Ureter (tissue), 1 donor: ENCODE measurements at regions not wholly inside any gene's neighbourhood (a gene's known extent, or its start where the extent isn't known, plus 50 kb on each side); places are given as distances from the start of the nearest gene placed in this dataset.

Experiments used
- DNase-seq: peaks from one replicate; pipeline ENCODE4 v3.0.0-alpha.2; 2020; ENCODE audit warnings: low spot score
- donor health status: DM: yes; HTN: yes; CAD: no.

DNA sequence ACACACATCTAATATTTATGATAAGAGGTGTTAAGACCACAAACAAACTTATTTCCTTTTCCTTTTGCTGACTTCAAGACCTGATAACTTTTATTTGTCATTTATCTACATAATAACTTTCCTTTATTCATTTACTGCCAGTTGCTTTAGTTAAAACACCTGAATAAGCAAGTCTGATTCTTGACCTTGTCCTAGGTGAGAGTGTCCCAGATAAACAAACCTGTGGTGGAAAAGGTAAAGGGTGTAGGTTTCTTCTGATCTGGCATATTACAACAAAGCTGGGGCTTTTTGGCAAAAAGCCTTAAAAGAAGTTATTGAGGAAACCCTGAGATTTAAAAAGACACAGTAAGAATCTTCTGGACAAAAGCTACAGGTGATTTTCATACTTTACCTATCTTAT is 191.5 kb downstream of the ZBBX start:
- DNase-seq: no peak

DNA sequence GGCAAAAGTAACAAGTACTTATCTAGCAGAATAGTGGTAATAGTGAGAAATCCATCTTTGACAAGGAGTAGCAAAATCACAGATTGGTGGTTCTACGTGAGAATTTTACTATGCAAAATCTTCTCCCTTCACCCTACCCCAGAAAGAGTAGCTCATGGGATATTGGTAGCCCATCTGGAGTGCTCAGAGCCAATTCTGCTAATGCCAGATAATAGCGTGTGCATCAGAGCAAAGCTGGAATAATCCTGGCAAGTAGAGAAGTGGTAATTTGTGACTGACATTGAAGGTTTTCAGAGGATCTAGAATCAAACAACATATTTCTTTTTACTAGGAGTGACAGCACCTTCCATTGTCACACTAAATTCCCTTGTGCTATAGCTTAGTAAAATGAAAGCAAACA is 192.9 kb downstream of the ZBBX start:
- no peak for DNase-seq

DNA sequence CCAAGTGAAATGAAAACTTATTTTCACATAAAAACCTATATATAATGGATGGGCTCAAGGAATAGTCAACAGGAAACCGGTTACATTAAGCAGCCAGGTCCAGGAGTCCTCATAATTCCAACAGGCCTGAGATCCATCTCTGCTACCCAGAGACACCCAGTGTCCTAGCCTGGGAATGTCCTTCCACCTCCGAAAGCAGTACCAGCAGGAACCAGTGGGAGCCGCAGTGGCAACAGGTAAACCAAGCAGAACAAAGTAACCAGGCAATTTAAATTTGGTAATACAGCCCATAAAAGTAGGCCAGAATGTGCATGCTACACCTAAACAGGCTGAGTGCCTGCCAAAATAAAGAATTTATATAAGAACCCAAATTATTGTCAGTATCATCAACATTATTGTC is 195.6 kb downstream of the ZBBX start:
- DNase-seq: no peak

DNA sequence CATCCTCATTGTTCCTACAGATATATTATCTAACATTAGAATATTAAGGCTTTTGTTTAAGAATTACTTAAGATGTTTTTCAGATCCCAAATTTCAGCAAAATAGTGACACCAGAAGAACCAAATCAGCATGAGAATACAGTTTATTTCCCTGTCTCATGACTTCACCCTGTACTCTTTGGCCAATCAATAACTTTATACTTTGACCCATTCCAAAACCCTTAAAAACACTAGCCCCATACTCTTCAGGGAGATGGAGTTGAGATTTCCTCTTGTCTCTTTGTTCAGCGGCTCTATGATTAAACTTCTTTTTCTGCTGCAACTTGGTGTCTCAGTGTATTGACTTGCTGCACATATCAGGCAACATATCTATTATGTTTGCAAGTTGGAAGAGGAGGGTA is 207.7 kb downstream of the ZBBX start:
- no peak for DNase-seq

DNA sequence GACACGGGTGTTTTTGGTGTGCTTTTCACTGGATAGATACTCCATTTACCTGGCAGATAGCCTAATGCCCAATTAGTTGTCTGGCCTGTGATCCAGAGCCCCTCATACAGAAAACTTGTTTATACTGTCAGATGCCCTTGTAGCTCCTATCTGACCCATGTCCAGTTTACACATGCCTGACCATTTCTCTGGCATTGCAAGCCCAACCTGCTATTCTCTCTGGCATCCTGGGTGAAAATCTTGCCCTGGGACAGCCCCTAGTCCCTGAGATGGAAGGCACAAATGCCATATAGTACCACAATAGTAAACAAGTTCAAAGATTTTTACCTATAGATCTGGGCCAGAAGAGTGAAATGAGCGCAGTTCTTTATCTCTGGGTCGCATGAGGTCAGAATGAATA is 212.6 kb downstream of the ZBBX start:
- no peak for DNase-seq

DNA sequence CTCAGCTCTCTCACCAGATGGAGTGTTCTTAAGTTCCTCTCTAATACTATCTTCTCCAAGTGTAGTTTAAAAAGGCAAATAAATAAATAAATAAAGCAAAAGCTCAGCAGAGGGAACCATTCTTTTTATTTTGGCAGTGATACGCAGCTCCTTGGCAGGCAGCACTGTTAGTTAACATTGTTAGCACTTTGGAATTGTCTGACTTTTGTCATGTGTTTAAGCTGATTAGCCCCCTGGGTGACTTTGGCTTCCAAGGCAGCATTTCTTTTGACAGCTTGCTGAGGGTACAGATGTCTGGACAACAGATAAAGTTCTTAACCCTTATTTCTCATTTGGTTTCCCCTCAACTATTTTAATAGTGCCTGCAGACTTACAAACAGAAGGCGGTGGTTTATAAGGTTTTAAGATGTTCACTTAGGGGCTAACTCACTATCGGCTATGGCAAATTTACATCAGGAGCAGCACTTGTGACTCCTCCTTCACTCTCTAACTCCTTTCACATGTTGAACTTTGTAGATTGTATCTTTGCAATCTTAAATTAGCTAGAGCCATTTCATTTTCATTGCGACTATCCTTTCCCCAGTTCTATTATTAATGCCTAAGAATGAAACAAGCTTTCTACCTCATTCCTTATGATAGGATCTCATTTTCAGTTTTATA is 213.4 kb downstream of the ZBBX start:
- no peak for DNase-seq

DNA sequence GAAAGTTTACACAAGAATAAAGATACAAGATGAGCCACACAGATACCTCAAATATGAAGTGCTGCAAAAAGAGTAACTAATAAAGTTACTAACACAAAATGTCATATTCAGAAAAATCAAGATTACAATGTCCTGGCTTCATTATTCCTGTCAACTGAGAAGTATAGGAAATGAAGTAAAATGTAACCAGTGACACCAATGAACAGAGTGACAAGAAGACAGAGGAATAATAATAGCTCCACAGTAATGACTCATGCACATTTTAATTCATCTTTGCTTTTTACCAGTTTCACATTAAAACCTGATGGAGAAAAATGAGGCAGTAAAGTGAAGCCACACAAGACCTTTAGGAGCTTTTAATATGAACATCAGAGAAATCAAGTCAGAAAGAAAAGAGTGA is 214.1 kb downstream of the ZBBX start:
- DNase-seq: no peak

DNA sequence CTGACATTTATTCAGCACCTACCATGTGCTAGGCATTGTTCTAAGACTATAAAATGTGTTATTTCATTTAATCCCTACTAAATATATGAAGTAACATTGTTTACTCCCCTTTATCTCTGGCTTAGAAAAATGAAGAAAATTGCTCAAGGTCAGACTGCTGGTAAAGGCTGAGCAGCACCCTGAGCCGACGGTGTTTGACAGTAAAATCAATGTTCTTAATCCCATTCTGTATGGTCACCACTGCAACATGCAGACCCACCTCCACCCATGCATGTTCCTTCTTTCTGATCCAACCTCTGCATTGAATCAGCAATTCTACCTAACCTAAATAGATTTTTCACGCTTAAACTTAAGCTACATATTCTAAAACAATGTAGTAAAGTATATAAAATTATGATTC is 216.5 kb downstream of the ZBBX start:
- DNase-seq: no peak

DNA sequence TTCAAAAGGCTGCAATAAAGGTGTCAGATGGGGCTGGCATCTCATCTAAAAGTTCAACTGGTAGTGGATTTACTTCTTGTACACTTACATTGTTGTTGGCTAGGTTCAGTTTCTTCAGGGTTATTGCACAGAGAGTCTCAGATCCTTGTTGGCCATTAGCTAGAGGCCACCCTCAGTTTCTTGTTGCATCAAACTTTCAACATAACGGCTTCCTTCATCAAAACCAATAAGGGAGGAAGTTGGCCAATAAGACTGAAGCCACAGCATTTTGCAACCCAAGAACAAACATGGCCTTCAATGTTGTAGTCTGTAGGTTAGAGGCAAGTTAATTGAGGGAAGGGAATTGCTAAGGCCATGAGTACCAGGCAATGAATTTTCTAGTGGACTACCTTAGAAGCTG is 218.0 kb downstream of the ZBBX start:
- no peak for DNase-seq

DNA sequence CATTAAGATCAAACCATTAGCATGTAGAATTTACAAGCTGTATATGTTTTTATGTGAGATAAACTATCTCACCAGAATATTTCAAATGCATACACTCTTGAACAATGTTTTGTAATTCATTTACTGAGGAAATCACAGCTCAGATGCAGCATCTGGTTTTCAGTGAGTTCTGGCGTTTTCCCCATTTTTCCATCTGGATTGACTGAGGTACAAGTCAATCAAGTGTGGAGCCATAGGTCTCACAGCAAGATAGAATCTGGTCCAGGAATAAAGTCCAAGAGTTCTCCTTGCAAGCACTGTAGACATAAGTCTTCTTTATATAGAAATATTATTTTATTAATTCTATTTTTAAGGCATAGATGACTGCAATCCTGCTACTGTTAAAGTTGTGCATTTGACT is 219.3 kb downstream of the ZBBX start:
- DNase-seq: no peak

DNA sequence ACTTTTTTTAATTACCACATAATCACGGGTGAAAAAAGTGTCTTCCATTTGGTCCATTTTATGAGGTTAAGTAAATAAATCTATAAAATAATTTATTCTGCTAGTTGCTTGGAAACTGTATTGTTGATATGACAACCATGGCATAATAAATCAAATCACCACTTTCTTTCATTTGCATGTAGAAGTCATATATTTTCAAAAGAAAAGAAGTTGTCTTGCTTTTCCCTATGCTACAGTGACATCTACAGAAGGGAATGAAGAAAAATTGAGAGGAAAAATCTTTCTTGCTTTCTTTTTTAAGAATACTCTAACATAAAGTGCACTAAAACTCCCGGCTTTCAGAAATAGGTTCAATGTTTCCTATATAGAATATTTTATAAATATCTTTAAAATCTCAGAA is 228.5 kb downstream of the ZBBX start:
- DNase-seq: no peak

DNA sequence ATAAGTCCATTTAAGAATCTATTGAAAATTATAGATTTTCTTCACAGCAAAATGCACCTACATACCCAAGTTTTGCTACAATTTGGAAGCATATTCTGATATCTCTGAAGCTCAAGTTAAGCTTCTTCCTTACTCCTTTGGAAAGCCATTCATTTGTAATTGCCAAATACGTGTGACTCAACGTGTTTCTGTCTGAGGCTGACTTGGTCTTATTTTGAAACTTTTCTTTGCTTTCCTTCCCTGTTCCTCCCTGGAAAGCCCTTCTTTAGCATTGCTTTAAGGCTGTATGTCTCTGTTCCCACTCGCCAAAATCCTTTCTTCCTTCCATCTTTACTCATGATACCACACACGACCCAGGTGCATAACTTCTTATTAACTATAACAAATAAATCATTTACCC is 232.0 kb downstream of the ZBBX start:
- no peak for DNase-seq

DNA sequence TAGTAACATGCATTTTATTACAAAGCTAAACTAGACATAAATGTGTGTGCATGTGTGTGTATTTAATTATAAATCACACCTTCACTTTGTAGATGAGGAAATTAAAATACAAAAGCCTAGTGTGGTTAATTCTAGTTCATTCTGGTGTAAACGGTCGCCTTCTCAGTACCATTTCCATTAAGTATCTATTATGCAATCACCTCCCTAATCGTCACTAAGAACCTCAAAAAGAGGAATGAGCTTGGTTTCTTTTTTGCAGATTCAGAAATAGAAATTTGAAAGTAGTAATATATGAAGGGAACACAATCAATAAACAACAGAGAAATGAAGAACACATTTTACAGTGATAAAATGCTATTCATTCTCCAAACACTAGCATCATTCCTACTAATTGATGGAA is 233.2 kb downstream of the ZBBX start:
- no peak for DNase-seq

DNA sequence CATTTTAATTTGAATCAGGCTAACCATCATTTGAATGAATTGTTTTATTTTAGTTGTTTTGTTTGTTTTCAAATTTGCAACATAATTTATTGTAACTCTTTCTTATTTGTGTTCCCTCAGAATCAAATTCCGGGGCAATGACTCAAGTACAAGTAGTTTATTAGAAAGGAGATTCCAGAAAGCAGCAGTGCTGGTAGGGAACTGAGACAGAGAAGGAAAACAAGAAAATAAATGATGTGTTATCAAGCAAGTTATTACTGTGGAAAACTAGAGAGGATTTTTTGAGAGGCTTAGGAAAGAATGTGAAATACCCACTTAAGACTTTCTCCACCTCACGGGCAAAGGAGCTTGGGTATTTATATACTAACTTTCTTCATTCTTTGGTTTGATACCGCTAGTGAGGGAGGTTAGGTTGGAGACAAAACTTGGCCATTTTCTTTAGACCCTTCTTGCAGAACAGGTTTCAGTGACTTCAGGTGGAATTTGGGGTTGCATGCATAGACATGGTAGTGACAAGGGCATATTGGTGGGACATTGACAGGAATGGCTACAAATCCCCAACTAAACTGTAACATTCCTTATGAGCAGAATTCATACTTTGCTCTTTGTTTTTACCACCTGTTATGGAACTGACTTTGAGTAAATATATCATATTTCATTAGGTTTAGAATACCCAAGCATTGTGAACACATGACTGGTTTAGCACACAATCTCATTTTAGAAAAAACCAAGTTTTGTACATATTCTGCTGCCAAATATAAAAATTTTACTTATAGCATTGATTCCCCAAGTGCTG is 254.3 kb downstream of the ZBBX start:
- DNase-seq: no peak

DNA sequence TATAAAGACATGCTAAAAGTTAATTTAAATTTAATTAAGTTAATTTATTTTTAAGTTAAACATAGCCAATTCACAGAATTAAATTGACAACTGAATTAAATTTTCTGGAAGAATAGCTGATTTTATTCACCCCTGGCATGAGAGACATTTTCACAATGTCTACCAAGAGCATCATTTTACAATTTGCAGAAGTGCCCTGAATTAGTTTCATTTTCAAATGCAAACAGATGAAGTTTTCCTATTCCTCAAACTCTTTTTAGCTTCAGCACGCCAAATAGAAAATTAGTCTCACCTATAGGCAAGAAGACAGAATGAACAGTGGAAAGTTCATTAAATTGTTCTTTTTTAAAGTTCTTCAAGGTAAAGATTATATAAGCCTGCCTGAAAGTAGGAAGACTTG is 259.3 kb downstream of the ZBBX start:
- no peak for DNase-seq

DNA sequence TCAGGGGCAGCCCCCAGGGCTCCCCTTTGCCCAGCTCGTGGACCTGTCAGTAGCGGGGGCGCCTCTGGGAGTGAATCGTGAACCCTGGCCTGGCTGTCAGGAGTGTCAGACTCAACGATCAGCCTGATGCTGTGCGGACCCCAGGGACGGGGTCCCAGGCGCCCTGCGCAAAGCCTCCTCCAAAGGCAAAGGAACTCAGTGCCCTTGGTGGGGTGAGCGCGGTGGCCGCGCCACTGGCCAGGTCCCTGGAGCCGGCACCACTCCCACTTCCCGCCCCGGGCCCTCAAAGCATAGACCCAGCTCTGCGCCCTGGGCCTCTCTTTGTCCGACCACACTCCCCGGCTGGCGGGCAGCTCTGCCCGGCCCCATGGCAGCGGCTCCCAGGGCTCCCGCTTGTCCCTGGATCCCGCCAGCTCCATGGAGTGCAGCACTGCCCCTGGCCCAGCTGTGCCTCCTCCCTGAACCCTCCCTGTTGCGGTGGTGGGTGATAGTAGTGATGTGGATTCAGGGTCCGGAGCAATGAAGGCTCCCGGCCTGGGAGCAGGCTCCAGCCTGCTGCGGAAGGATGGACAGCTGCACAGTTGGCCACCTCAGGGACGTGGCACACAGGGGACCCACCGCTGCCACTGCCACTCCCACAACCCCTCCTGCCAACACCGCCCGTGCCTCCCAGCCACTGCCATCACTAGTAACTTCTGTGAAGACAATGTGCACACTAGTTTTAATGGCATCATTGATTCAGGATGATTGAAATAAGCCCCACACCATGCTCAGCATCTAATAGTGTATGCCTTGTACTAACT is 263.8 kb downstream of the ZBBX start:
- DNase-seq: no peak

DNA sequence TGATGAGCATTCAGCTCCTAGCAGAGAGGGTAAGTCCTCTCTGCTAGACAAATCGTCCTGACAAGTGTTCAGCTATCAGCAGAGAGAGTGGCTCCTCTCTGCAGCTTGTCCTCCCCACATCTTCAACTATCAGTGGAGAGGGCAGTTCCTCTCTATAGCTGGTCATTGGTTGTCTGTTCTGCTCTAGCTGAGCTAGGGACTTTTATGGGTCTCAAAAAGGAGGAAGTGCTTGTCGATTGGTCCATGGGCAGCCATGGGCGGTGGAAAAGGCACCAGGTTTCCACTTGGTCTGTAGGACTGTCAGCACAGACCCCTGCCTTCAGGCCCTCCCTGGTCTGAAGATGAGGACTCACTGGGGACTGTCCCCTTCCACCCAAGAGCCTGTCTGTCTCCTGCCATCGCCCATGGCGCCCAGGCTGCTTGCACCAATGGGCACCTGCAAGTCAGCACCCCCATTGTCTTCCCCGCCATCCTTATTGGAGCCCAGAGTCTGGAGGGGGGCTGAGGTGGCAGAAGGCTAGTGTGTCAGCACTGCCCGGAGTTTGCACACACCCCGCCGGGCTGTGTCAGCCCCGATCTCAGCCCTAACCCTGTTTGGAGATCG is 264.7 kb downstream of the ZBBX start:
- DNase-seq: no peak

DNA sequence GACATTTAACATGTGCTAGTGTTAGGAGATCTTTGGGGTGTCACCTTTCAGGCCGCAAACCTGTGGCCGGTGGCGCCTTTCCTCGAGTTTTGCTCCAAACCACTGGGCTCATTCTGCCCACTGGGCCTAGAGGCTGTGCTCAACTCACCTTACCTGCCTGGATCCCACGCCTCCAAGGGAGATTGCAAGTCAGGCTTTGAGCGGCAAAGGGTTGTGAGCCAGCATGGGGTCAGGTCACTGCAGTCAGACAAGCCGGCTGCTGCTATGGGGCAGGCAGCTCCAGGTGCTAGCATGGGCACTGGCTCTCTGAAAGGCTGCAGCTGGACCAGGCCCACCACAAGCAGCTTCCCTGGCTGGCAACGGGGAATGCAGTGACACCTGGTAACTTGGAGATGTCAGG is 265.5 kb downstream of the ZBBX start:
- no peak for DNase-seq

DNA sequence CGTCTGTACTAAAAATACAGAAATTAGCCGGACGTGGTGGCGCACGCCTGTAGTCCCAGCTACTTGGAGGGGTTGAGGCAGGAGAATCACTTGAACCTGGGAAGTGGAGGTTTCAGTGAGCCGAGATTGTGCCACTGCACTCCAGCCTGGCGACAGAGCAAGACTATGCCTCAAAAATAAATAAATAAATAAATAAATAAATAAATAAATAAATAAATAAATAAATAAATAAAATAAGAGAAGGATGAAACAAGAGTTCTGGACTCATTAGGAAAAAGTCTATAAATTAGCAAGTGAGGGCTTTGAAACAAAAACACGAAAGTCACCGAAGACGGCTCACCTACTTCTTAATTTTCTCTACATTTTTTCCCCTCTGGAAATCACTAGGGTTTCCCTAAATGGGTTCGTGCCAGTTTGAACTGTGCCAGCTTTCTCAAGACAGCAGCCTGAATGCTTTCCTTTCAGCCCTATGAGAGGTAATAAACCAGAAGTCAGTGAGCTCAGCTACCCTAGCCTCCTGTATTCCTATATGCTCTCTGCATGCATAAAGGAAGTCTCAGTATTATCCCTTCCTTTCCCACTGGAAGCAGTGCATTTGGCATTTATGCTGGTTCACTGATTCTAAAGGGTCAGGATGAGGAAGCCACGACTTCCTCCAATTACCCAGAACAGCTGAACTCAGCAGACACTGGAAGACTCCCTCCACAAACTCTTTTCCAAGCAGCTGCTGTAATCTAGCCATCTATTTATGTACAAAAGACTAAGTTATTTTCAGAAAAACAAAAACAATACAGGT is 266.9 kb downstream of the ZBBX start:
- no peak for DNase-seq

DNA sequence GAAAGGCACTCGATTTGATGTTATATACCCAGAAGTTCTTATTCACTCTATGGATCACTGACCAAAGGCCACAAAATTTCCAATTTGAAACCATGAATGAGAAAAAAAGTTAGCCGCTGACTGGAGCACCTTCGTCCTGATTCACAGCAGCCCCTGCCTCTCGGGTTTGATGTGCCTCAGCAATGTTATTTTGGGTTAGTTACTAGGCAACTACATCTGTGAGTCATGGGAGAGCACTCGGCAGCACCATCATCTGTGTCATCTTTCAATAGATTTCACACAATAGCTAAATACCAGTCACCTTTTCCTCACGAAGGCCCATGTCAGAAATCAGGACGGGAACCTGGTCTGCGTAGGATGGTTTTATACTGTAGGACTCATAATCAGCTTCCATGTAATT is 269.2 kb downstream of the ZBBX start:
- DNase-seq: no peak

DNA sequence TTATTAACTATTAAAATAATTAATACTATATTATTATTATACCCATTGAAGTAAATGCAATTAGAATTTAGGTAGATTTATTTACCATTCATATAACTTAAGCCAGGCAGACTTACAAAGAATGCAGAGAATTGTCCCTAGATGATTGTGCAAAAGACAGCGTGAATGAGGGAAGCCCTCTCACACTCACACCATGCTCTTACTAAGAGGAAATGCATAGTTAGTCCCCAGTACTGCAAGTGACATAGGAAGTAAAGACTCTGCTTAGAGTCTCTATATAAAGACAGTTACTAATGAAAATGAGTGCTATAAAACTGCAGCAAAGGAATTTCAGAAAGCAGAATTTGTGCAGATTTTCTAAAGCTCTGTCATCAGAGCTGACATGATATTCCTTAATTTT is 270.4 kb downstream of the ZBBX start:
- DNase-seq: no peak

DNA sequence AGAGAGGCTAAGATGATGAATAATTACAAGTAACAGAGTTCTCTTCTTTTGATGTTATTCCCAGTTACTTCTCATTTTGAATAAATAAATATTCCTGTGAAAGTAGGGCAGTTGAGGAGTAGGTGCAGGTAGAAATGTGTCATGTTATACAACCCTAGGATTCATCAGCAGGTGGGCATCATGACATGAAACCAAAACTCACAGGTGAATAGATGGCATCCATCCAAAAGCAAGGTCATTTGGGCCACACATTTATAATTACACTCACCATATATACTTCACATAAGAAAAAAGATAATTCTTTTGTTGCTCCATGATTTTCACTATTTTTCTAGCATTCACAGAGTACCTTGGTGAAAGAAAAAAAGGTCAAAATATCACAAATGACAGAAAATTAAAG is 273.6 kb downstream of the ZBBX start:
- no peak for DNase-seq
